ENCODE measurements at regions not wholly inside any gene's neighbourhood (a gene's known extent, or its start where the extent isn't known, plus 50 kb on each side); places are given as distances from the start of the nearest gene placed in this dataset.

GRCh38 chr9:13360188-13360587 lies 80.7 kb upstream of the MPDZ start:
- H3K4me3 ChIP-seq (ENCODE audit: low read depth in 1 of 3, low read length in 3 of 3): no peak overlapping the region
- H3K36me3 ChIP-seq (ENCODE audit: control insufficient read depth in 4 of 4, insufficient read depth in 3 of 4, low read depth in 1 of 4, low read length in 3 of 4): no peaks in the 10 kb centered on the region
- DNase-seq (ENCODE audit: low spot score): no peak
- no peaks in the 10 kb centered on the region for H3K9me3 ChIP-seq (ENCODE audit: control insufficient read depth in 4 of 4, low read length in 3 of 4)
- H3K4me1 ChIP-seq (ENCODE audit: control insufficient read depth in 4 of 4, insufficient read depth in 4 of 4, low read length in 3 of 4): no peaks in the 10 kb centered on the region
- no peaks in the 10 kb centered on the region for H3K27me3 ChIP-seq (ENCODE audit: control insufficient read depth in 4 of 4, insufficient read depth in 4 of 4, low read length in 3 of 4)
- no peak overlapping the region for H3K9ac ChIP-seq (ENCODE audit: low read depth in 1 of 2, low read length in 2 of 2)
- TF ChIP-seq TAF1 (conservative IDR thresholded peaks at IDR 0.05): no peak
- TF ChIP-seq NR2F2 (IDR thresholded peaks at IDR 0.05): no peak
- TF ChIP-seq EGR1 (IDR thresholded peaks at IDR 0.05; ENCODE audit: low read depth in 2 of 2): no peak
- no peak for TF ChIP-seq REST (IDR thresholded peaks at IDR 0.05)
- TF ChIP-seq ZBTB33 (IDR thresholded peaks at IDR 0.05): no peak
- no peak for TF ChIP-seq HNF4G (IDR thresholded peaks at IDR 0.05)
- TF ChIP-seq YY1 (IDR thresholded peaks at IDR 0.05): no peak
- TF ChIP-seq ATF3 (IDR thresholded peaks at IDR 0.05): no peak
- no peak for TF ChIP-seq MAX (IDR thresholded peaks at IDR 0.05)
- no peak for TF ChIP-seq CTCF (IDR thresholded peaks at IDR 0.05; ENCODE audit: low read depth, low read length, missing input control)
- TF ChIP-seq FOXA2 (IDR thresholded peaks at IDR 0.05): no peak
- TF ChIP-seq JUND (IDR thresholded peaks at IDR 0.05): no peak
- H3K27ac ChIP-seq (ENCODE audit: low read depth in 1 of 2, low read length in 2 of 2): no peak overlapping the region

GRCh38 chr9:13358128-13358527 lies 78.6 kb upstream of the MPDZ start:
- H3K9me3 ChIP-seq (ENCODE audit: control insufficient read depth in 4 of 4, low read length in 3 of 4): no peaks in the 10 kb centered on the region
- no peak for DNase-seq (ENCODE audit: low spot score)
- H3K27ac ChIP-seq (ENCODE audit: low read depth in 1 of 2, low read length in 2 of 2): no peak overlapping the region
- no peaks in the 10 kb centered on the region for H3K4me1 ChIP-seq (ENCODE audit: control insufficient read depth in 4 of 4, insufficient read depth in 4 of 4, low read length in 3 of 4)
- H3K36me3 ChIP-seq (ENCODE audit: control insufficient read depth in 4 of 4, insufficient read depth in 3 of 4, low read depth in 1 of 4, low read length in 3 of 4): no peaks in the 10 kb centered on the region
- no peak overlapping the region for H3K9ac ChIP-seq (ENCODE audit: low read depth in 1 of 2, low read length in 2 of 2)
- no peak overlapping the region for H3K4me3 ChIP-seq (ENCODE audit: low read depth in 1 of 3, low read length in 3 of 3)
- TF ChIP-seq MAX (IDR thresholded peaks at IDR 0.05) (no peak), CTCF (IDR thresholded peaks at IDR 0.05; ENCODE audit: low read depth, low read length, missing input control) (no peak), EGR1 (IDR thresholded peaks at IDR 0.05; ENCODE audit: low read depth in 2 of 2) (no peak)
- no peaks in the 10 kb centered on the region for H3K27me3 ChIP-seq (ENCODE audit: control insufficient read depth in 4 of 4, insufficient read depth in 4 of 4, low read length in 3 of 4)
